Ecto neural progenitor cell (in vitro differentiated cells): ENCODE measurements at regions not wholly inside any gene's neighbourhood (a gene's known extent, or its start where the extent isn't known, plus 50 kb on each side); places are given as distances from the start of the nearest gene placed in this dataset.

Source experiments
- DNase-seq: peaks from one replicate; pipeline ENCODE4 v3.0.0-alpha.2; 2018; ENCODE audit warnings: low spot score

DNA sequence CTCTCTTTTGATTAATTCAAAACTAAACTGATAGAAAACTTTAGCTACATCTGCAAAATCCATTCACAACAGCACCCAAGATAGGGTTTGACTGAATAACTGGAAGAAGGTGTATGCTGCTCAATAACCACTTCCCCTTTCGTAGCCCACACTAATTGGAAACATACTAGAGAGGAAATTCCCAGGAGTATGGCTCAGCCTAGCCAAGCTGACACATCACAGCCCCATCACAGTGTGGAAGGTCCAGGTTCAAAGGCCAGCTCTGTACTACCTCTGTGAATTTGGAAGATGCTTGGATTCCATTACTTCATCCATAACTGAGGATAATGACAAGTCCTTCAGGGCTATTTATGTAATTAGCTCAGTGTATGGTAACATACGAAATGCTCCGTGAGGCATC is 185.4 kb downstream of the FBXO15 start:
- DNase-seq, result no peak

- no peak for DNase-seq
Observed at GRCh38 chr18:73961804-73962203, 185.8 kb downstream of the FBXO15 start.

- DNase-seq, result no peak
Observed at GRCh38 chr18:73959352-73959751, 188.3 kb downstream of the FBXO15 start.

GRCh38 chr18:73954268-73954667 is 193.4 kb downstream of the FBXO15 start:
- DNase-seq, result no peak

GRCh38 chr18:73952296-73952946 is 195.2 kb downstream of the FBXO15 start:
- no peak for DNase-seq

DNA sequence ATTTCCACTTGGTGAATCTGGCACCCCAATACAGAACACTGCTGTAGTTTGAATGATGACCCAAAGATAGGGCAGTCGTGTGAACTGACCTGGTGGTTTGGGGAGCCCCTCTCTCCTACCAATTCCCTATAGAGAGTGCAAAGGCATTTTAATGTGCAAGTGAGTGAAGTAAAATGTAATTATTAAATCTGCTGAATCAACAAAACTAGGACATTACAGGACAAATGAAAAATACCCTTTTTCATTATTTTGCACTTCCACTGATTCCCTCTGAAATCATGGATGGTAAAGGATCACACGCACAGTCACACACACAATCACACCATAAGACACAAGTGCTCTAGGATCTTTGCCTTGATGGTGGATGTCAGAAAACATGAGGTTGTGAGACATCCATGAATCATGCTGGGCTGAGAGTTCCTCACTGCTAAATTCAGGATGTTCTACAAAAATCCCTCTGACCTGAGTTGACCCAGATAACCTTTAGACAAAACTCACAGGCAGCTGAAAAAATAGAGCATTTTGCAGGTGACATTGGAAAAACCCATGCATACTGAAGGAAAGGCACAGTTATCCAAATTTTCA is 197.4 kb downstream of the FBXO15 start:
- no peak for DNase-seq

DNA sequence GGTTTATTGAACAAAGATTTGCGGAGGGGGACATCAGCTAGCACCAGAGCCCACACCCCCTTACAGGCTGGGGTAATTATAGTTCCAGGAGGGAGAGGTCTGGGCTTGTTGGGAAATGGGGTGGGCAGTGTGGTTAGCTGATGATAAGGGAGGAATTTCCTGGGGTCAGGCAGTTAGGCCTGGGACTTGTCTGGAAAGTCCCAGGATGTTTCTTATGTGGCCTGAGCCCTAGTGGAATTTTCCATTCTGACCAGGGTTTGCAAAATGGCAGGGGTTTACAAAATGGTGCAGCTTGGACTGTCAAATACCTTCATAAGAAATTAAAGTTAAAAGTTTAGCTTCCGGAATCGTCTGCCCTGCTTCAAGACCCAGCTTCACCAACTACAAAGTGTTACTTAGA is 199.1 kb downstream of the FBXO15 start:
- DNase-seq, result no peak

DNA sequence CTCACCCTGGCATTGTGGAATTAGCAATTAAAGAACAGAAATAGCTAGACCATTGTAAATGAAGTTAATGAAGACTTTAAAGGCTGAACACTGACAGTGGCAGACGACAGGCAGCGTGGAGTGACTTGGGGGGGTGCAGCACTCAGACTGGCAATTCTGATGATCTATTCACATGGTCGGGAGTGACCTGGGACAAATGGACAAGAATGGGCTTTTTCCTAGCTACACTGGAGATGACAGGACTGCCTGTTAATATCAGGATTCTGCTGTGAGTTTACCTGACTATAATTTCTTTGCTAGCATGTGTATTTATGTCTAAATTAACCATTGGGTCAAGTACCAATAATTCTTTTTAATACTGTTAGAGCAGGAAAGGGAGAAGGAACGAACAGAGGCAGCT is 199.6 kb downstream of the FBXO15 start:
- DNase-seq, result no peak

DNA sequence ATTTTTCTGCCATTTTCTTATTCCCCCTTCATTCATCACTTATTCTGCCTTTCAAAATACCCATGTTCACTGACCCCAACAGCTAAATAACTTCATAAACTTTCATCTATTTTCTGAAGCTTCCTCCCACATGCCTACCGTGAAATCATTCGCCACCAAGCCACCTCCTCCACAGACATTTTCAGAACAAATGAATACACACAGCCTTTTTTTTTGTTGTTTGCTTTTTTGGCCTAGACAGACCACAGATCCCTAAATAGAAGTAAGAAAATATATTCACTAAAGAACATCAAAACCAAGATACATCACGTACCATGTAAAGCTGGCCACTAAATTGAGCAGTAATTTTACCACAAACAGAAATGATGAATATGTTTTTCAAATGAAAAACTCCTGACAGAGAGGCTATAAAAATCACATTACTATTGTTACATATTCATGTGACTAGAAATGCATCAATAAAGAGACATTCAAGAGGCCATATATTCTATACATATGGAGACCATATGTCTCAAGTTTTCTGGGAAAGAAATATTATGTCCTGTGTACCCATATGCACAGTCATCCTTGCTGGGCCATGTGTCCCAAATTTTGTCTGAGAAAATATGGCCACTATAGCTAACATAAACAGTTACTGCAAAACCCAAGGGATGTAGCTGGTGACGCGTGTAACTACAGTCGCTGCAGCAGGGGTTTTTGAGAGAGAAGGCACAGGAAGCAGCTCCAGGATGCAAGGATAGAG is 200.3 kb downstream of the FBXO15 start:
- no peak for DNase-seq

DNA sequence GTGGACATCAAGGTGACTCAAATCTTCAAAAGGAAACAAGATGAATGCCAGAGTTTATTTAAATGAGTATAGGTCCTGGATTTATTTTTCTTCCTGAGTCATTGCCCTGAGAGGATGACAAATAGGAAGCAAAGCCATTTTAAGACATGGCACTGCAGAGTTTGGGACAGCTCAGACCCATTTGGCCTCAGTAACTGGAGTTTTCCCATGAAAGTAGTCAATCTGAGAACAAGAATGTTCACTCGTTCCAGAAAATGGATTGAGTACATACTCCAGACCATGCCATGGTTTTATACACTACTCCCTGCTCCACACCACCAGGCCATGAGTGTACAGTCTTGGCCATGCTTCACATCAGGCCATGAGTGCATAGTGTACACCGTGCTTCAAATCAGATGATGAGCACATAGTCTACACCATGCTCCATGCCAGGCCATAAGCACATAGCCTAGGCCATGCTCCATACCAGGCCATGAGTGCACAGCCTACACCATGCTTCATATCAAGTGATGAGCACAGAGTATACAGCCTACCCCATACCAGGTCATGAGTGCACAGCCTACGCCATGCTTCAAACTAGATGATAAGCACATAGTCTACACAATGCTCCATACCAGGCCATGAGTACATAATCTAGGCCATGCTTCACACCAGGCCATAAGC is 202.4 kb downstream of the FBXO15 start:
- no peak for DNase-seq

- DNase-seq, result no peak
Observed at GRCh38 chr18:73944715-73945114, 202.9 kb downstream of the FBXO15 start.

GRCh38 chr18:73943763-73944162 is 203.9 kb downstream of the FBXO15 start:
- DNase-seq, result no peak

DNA sequence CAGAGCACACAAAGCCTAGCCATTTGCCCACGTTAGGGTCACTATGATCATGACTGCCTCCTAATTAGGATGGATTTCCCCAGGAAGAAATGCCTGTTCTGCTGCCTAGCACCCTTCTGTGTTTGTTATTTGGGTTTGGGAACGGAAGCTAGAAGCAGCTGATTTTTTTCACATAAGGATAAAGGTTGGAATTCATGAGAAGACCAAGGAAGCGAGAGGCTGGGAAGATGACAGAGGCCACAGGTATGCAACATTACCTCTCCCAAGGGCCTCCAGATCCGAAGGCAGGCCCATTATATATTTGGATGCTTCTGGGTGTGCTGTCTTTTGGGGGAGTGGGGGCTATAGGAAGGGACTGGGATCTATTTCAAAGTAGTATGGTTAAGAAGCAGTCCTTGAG is 204.7 kb downstream of the FBXO15 start:
- DNase-seq, result no peak

DNA sequence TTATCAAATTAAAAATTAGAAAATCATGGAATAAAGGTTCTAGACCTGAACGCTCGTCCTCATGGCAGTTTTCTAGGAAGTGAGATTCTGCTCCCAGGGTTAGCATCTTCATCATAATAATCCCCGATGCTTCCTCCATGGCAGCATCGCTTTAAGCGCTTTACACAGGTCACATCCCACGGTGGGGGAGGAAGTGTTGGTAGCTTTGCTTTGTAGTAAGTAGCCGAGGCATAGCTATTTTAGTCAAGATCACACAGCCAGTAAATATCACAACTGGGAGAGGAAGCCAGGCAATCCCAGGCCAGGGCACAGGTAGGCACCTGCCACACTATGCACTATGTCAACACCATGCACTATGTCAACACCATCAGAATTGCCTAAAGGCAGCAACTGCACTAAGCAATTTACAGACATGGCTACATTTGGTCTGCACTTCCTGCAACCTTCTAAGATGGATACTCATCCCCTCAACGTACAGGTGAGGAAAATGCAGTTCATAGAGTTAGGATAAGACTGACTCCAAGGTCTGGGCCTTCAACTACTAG is 205.5 kb downstream of the FBXO15 start:
- no peak for DNase-seq

DNA sequence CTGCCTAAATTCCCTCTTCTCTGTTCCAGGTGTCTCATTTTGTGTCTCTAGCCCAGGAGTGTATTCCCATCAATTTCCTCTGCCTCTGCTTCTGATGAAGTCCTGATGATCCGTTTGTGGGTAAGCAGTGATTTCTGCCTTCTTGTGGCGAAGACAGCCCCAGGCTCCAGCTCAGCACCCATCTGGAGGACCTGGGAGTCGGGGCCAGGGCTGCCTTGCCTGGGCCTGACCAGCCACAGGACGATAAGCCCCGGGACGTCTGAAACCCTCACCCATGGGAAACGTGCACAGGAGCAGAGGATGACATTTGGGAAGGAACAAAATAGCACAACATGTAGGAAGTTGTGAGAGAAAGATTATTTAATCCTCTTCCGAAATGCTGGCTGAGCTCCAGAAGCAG is 206.9 kb downstream of the FBXO15 start:
- no peak for DNase-seq

- no peak for DNase-seq
Observed at GRCh38 chr18:73939391-73939790, 208.2 kb downstream of the FBXO15 start.

DNA sequence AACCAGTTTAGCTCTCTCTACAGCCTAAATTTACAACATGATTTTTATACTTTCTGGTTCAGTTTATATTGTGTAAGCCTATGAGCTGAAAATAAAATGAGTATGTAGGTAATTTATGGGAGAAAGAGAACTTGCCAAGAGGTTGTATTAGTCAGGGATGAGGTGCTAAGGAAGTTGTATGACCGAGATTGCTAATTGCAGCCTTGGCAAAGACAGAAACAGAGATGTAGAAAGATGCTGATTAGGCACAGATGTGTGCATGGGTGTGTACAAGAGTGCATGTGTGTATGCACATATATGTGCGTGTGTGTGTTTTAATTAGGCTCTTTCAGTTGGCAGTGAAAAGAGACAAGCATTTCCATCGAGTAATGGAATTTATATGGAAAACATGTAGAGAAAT is 213.9 kb downstream of the FBXO15 start:
- DNase-seq, result no peak

- DNase-seq, result no peak
Observed at GRCh38 chr18:73932976-73933375, 214.7 kb downstream of the FBXO15 start.

DNA sequence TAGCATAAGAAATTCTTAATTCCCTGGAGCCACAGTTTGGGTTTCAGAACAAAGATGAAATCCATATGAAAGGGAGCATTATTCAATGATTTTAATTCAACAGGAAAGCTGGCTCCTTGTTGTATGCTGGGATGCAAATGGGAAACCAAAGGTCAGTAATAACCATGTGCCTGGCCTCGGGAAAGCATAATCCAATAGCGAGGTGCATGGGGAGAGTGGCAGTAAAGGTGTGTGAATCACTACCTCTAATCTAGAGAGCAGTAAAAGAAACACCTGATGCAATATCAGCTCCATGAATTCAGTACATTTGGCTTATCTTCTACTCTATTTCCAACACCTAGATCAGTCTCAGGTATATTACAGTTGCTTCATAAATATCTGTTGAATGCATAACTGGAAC is 220.1 kb downstream of the FBXO15 start:
- no peak for DNase-seq

GRCh38 chr18:73924836-73925235 is 222.8 kb downstream of the FBXO15 start:
- DNase-seq, result no peak

DNA sequence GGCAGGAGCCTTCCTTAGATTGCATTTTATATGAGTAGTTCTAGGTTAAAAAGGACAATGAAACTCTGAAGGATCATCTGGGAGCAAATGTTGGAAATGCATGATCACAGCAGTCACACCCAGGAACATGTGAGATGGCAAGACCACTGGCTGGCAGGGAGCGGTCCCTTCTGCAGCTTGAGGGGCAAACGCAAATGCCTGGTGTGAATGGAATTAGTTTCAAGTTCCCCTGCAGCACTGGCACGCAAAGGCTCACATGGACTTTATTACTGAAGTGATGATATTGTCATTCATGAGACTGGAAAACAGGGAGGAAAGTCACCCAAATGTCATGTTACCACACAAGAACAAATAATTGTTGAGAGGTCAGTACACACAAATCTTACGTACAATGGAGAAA is 223.3 kb downstream of the FBXO15 start:
- DNase-seq, result no peak

DNA sequence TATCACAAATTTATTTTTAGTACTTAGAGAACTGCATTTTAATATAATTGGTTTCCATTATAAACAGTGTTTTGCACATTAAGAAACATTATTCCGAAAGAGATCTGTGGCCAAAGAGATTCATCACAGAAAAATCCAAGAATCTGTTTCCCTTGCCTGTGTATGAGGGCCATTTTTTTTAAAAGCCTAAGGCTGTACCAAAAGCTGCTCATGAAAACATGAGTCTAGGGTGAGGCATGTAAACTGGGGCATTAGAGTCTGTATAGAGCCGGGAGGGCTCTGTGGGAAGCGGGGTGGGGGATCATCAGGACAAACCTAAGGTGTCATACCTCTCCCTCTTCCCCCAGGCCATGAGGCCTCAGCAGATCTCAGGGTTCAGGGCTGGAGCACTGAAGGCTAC is 223.8 kb downstream of the FBXO15 start:
- no peak for DNase-seq

- DNase-seq, result no peak
Observed at GRCh38 chr18:73920033-73920432, 227.6 kb downstream of the FBXO15 start.
